ENCODE measurements at regions not wholly inside any gene's neighbourhood (a gene's known extent, or its start where the extent isn't known, plus 50 kb on each side); places are given as distances from the start of the nearest gene placed in this dataset.

- DNase-seq (ENCODE audit: low read depth), result no peak
Measured at GRCh38 chr2:62565309-62565908, 59.4 kb upstream of the TMEM17 start.

GRCh38 chr2:62564380-62565137, 58.6 kb upstream of the TMEM17 start:
- DNase-seq (ENCODE audit: low read depth), result no peak

GRCh38 chr2:62561586-62561985, 55.6 kb upstream of the TMEM17 start:
- no peak for DNase-seq (ENCODE audit: low read depth)

DNA sequence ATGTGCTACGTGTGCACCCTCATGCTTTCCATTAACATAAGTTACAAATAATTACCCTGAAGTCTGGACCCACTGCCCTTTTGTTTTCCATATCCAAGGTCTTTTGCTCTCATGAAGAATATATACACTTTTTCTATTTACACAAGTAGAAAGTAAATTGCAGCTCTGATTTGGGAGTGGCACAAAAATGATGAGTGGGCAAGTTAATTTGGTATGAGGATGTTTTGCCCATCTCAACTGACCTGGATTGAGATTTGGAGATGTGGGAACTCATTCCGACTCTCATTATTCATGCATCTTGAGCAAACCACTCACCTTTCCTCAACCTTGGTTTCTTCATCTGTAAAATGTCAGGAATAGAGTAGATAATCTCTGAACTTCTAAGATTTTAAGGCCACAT, 53.6 kb upstream of the TMEM17 start:
- no peak for DNase-seq (ENCODE audit: low read depth)

GRCh38 chr2:62558743-62559142, 52.7 kb upstream of the TMEM17 start:
- DNase-seq (ENCODE audit: low read depth), result no peak

- no peak for DNase-seq (ENCODE audit: low read depth)
Measured at GRCh38 chr2:62556086-62556485, 50.1 kb upstream of the TMEM17 start.

Data from HS-5 (cell line).